Endothelial cell of umbilical vein (primary cell): ENCODE measurements at regions not wholly inside any gene's neighbourhood (a gene's known extent, or its start where the extent isn't known, plus 50 kb on each side); places are given as distances from the start of the nearest gene placed in this dataset.
"Not testable (repeated sequence)": the region's sequence is repeated elsewhere in the genome, so short reads cannot be mapped to it uniquely, and the experiment has no call there.

Experiments
- BruUV-seq: library from RNA; stranded (reverse); fragments of 400-500 nt; replicated peaks from 2 replicates; lab custom pipeline; 2021; lab: Mats Ljungman, UMichigan
- CTCF ChIA-PET: fragments of 300-600, 350-600 bp; sonication (Branson Sonifier 250); formaldehyde crosslinking; loops from one replicate; lab custom pipeline; 2021; ENCODE audit warnings: antibody characterized with exemption, inconsistent platforms; lab: Charles Lee
- POLR2A ChIA-PET: fragments of 300-600, 350-600 bp; sonication (Branson Sonifier 250); formaldehyde crosslinking; loops from one replicate; lab custom pipeline; 2021; ENCODE audit warnings: antibody characterized with exemption, inconsistent platforms; lab: Charles Lee
- DNase-seq: peaks from one replicate; pipeline ENCODE4 v3.0.0-alpha.2; 2011; ENCODE audit warnings: low read depth, low spot score
- FAIRE-seq: peaks from 2 replicates; lab custom pipeline; 2011; peaks lifted over from hg19 to GRCh38; lab: Jason Lieb, UNC
- H2AFZ ChIP-seq: 2 replicates; pipeline ENCODE4 v1.6.0; 2012; ENCODE audit warnings: low read depth, low read length, control low read depth, inconsistent platforms
- H3K27ac ChIP-seq: 2 replicates; pipeline ENCODE4 v1.5.1; 2011; ENCODE audit warnings: low read depth, mild to moderate bottlenecking, control low read depth, low read length, moderate library complexity; ENCODE audit not compliant: insufficient read depth
- H3K27me3 ChIP-seq, 2 experiments: 2 replicates each; pipeline versions ENCODE4 v1.6.0 to v1.6.1; 2011; ENCODE audit warnings: low read length in 2 of 2, mixed read lengths in 1 of 2; ENCODE audit not compliant: control insufficient read depth in 2 of 2, insufficient read depth in 2 of 2
- H3K36me3 ChIP-seq, 2 experiments: 2 replicates in 1 of 2; 3 replicates in 1 of 2; pipeline ENCODE4 v1.5.1; 2011; ENCODE audit warnings: low read length in 2 of 2, mild to moderate bottlenecking in 1 of 2, moderate library complexity in 1 of 2; ENCODE audit not compliant: control insufficient read depth in 2 of 2, insufficient read depth in 2 of 2; ENCODE audit errors: extremely low read depth in 1 of 2
- H3K4me1 ChIP-seq: 3 replicates; pipeline ENCODE4 v1.5.1; 2011; ENCODE audit warnings: mild to moderate bottlenecking, low read length; ENCODE audit not compliant: control insufficient read depth, insufficient read depth; ENCODE audit errors: extremely low read depth
- H3K4me2 ChIP-seq: 2 replicates; pipeline ENCODE4 v1.6.1; 2011; ENCODE audit warnings: low read length, control low read depth, mixed read lengths; ENCODE audit not compliant: insufficient read depth
- H3K4me3 ChIP-seq, 3 experiments: fragments of 200-600 bp in 1 of 3; sonication (generic), shearing (Covaris generic) in 1 of 3; replicated peaks in 1 of 3; 2 replicates each; pipeline ENCODE4 v1.5.1; 2011 to 2016; ENCODE audit warnings: control low read depth in 3 of 3, low read length in 3 of 3, mild to moderate bottlenecking in 2 of 3, inconsistent platforms in 1 of 3, low read depth in 1 of 3, moderate library complexity in 1 of 3; ENCODE audit not compliant: insufficient read depth in 1 of 3
- H3K79me2 ChIP-seq: 2 replicates; pipeline ENCODE4 v1.6.0; 2012; ENCODE audit warnings: low read length, inconsistent platforms; ENCODE audit not compliant: control insufficient read depth, insufficient read depth
- H3K9ac ChIP-seq: replicated peaks from 2 replicates; pipeline ENCODE3; 2011; ENCODE audit warnings: low read length, control low read depth; ENCODE audit not compliant: insufficient read depth; ENCODE audit errors: extremely low read depth
- H3K9me1 ChIP-seq: replicated peaks from 3 replicates; pipeline ENCODE4 v1.6.0; 2011; ENCODE audit warnings: mild to moderate bottlenecking, low read length; ENCODE audit not compliant: control insufficient read depth, insufficient read depth; ENCODE audit errors: extremely low read depth
- H3K9me3 ChIP-seq: replicated peaks from 2 replicates; pipeline ENCODE4 v1.5.1; 2012; ENCODE audit warnings: low read length, inconsistent platforms; ENCODE audit not compliant: control insufficient read depth, insufficient read depth
- H4K20me1 ChIP-seq: replicated peaks from 2 replicates; pipeline ENCODE3; 2011; ENCODE audit warnings: mild to moderate bottlenecking, low read length; ENCODE audit not compliant: control insufficient read depth, insufficient read depth; ENCODE audit errors: extremely low read depth
- MAX ChIP-seq: IDR thresholded peaks from 2 replicates; pipeline ENCODE4 v1.6.1; 2011; ENCODE audit not compliant: insufficient read depth, insufficient read length
- POLR2AphosphoS5 ChIP-seq: IDR thresholded peaks from 2 replicates; pipeline ENCODE4 v1.6.1; 2012; ENCODE audit warnings: low read depth, mild to moderate bottlenecking, control low read depth, low read length, moderate library complexity; ENCODE audit not compliant: insufficient read depth
- dilution Hi-C: fragments of 300-500 bp; cut with MboI; formaldehyde crosslinking; loops from one replicate; pipeline ENCODE4 v1.15.0; 2019; ENCODE audit warnings: low sequenced_read_pairs; ENCODE audit not compliant: extremely low pct_ligation_motif_present
- intact Hi-C: fragments of 100-400 bp; cut with micrococcal nuclease; formaldehyde crosslinking; loops from one replicate; pipeline ENCODE4 v1.10.0; 2022

GRCh38 chr3:46576-46975 lies 150.0 kb upstream of the CHL1 start:
- H4K20me1 ChIP-seq: no peaks in the 10 kb centered on the region
- no peaks in the 10 kb centered on the region for H3K36me3 ChIP-seq
- H3K9me1 ChIP-seq: no peaks in the 10 kb centered on the region
- H3K9me3 ChIP-seq: no peaks in the 10 kb centered on the region
- CTCF ChIA-PET: no interaction called here
- no peaks in the 10 kb centered on the region for H3K27me3 ChIP-seq
- H3K4me2 ChIP-seq: no peak overlapping the region
- intact Hi-C loops: no loop called here
- no peak overlapping the region for H3K9ac ChIP-seq
- DNase-seq (no peak), FAIRE-seq (no peak)
- no peak overlapping the region for H3K4me3 ChIP-seq
- H3K4me1 ChIP-seq: no peaks in the 10 kb centered on the region
- POLR2A ChIA-PET: no interaction called here
- no TSS peak for BruUV-seq
- H3K79me2 ChIP-seq: no peaks in the 10 kb centered on the region
- dilution Hi-C loops: no loop called here
- no peak overlapping the region for H2AFZ ChIP-seq
- no peak for TF ChIP-seq MAX
- TF ChIP-seq POLR2AphosphoS5: no peak
- H3K27ac ChIP-seq: no peak overlapping the region

DNA sequence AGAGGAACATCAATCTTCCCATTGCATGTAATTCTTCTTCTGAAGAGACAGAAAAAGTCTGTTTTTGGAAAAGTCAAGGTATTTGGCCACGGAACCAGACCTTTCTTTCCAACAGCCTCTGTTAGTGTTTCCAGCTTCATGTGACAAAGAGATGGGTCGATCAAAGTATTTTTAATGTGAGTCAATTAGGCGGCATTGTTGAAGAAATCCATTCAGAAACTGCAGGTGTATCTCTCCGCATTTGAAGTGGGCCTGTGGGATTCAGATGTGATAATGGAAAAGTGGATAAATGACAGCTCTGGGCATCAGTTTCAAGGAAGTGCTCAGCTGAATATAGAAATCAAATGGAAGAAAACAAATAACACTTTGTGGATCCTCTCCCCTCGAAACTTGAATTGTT lies 143.1 kb upstream of the CHL1 start:
- FAIRE-seq, H3K9me3 ChIP-seq, H3K4me3 ChIP-seq, H3K9ac ChIP-seq, H3K36me3 ChIP-seq, H4K20me1 ChIP-seq, H3K9me1 ChIP-seq, DNase-seq, H3K27me3 ChIP-seq, H3K79me2 ChIP-seq, POLR2A ChIA-PET, H3K27ac ChIP-seq, H2AFZ ChIP-seq, BruUV-seq, intact Hi-C loops, H3K4me2 ChIP-seq, dilution Hi-C loops, CTCF ChIA-PET, H3K4me1 ChIP-seq: not testable (repeated sequence)
